ENCODE measurements at regions not wholly inside any gene's neighbourhood (a gene's known extent, or its start where the extent isn't known, plus 50 kb on each side); places are given as distances from the start of the nearest gene placed in this dataset.

GRCh38 chr6:146865756-146866379 lies 267.1 kb downstream of the ADGB start:
- Histone ChIP-seq H3K79me2 (ENCODE audit: control insufficient read depth, insufficient read depth, low read length) (no peaks in the 10 kb centered on the region), H3K4me2 (ENCODE audit: control insufficient read depth, insufficient read depth) (no peak overlapping the region), H3K36me3 (ENCODE audit: control insufficient read depth in 2 of 2, insufficient read depth in 2 of 2, low read length in 1 of 2) (no peaks in the 10 kb centered on the region), H3K27ac (ENCODE audit: control insufficient read depth, insufficient read depth) (no peak overlapping the region), H3K27me3 (replicated peaks in 1 of 2; ENCODE audit: control insufficient read depth in 2 of 2, insufficient read depth in 2 of 2, low read length in 1 of 2) (no peaks in the 10 kb centered on the region), H4K20me1 (ENCODE audit: control insufficient read depth, insufficient read depth) (no peaks in the 10 kb centered on the region), H3K4me1 (ENCODE audit: control insufficient read depth, insufficient read depth, low read length) (no peaks in the 10 kb centered on the region), H3K9me3 (replicated peaks; ENCODE audit: control insufficient read depth, insufficient read depth, low read length) (no peaks in the 10 kb centered on the region), H3K4me3 (no peak overlapping the region), H2AFZ (ENCODE audit: control insufficient read depth, low read depth, low read length) (no peak overlapping the region), H3K9ac (ENCODE audit: control insufficient read depth, insufficient read depth, low read length) (no peak overlapping the region)
- FAIRE-seq = no peak
- intact Hi-C loops (cut with micrococcal nuclease; ENCODE audit: unreplicated experiment) (no loop called here), in situ Hi-C loops (cut with MboI) (no loop called here)
- TF ChIP-seq CEBPB (IDR thresholded peaks at IDR 0.05; ENCODE audit: borderline replicate concordance in 1 of 2, low read depth in 2 of 2, low read length in 2 of 2) = no peak
- TF ChIP-seq MLLT1 (IDR thresholded peaks at IDR 0.05) = no peak
- no peak for TF ChIP-seq RELB (IDR thresholded peaks at IDR 0.05; ENCODE audit: low read depth)
- TF ChIP-seq NR2C1 (IDR thresholded peaks at IDR 0.05) = no peak
- TF ChIP-seq MXI1 (IDR thresholded peaks at IDR 0.05; ENCODE audit: low read depth, low read length) = no peak
- TF ChIP-seq RAD51 (IDR thresholded peaks at IDR 0.05) = no peak
- no peak for TF ChIP-seq PKNOX1 (IDR thresholded peaks at IDR 0.05)
- no peak for TF ChIP-seq SREBF2 (IDR thresholded peaks at IDR 0.05; ENCODE audit: low read length)
- TF ChIP-seq GABPA (IDR thresholded peaks at IDR 0.05; ENCODE audit: low read depth) = no peak
- no peak for TF ChIP-seq MYC (IDR thresholded peaks at IDR 0.05; ENCODE audit: insufficient read depth, insufficient read length, insufficient replicate concordance, low read length, severe bottlenecking)
- TF ChIP-seq E2F8 (IDR thresholded peaks at IDR 0.05; ENCODE audit: low read depth, partially characterized antibody) = no peak
- ChIA-PET RAD21 (ENCODE audit: unreplicated experiment) (no interaction called here), SMC1A (ENCODE audit: uncharacterized antibody, unreplicated experiment) (interaction anchor here (1.0 kb wide), 1 partner anchor 9 kb away, joined by 3 read pairs; no protein-coding TSS in a partner anchor), POLR2A (no interaction called here), CTCF (no interaction called here)
- WGBS (ENCODE audit: insufficient coverage, insufficient replicate concordance, low lambda C conversion rate, missing lambda C conversion rate) = 16% methylated on average over 5 of the region's 5 CpGs
- DNase-seq (ENCODE audit: low read depth, low spot score) = no peak
- BruUV-seq (replicated peaks) = no TSS peak
- ATAC-seq = no peak

Data from GM12878 (cell line).